BLaER1 (cell line): ENCODE measurements at regions not wholly inside any gene's neighbourhood (a gene's known extent, or its start where the extent isn't known, plus 50 kb on each side); places are given as distances from the start of the nearest gene placed in this dataset.

Experiments used
- H3K27ac ChIP-seq: shearing (Covaris generic); formaldehyde crosslinking; 2 replicates; pipeline ENCODE4 v1.8.1; 2022
- H3K27me3 ChIP-seq: shearing (Covaris generic); formaldehyde crosslinking; 2 replicates; pipeline ENCODE4 v1.8.1; 2022
- H3K36me3 ChIP-seq: shearing (Covaris generic); formaldehyde crosslinking; 2 replicates; pipeline ENCODE4 v1.8.1; 2022
- H3K4me1 ChIP-seq: shearing (Covaris generic); formaldehyde crosslinking; 2 replicates; pipeline ENCODE4 v1.8.1; 2022
- H3K4me2 ChIP-seq: shearing (Covaris generic); formaldehyde crosslinking; 2 replicates; pipeline ENCODE4 v1.8.1; 2022
- H3K4me3 ChIP-seq: shearing (Covaris generic); formaldehyde crosslinking; 2 replicates; pipeline ENCODE4 v1.8.1; 2022
- H3K9ac ChIP-seq: shearing (Covaris generic); formaldehyde crosslinking; 2 replicates; pipeline ENCODE4 v1.8.1; 2022
- H3K9me3 ChIP-seq: shearing (Covaris generic); formaldehyde crosslinking; 2 replicates; pipeline ENCODE4 v1.8.1; 2022
- H4K20me1 ChIP-seq: shearing (Covaris generic); formaldehyde crosslinking; 2 replicates; pipeline ENCODE4 v1.8.1; 2022
- Cebpa-rat ChIP-seq: shearing (Covaris generic); IDR thresholded peaks from 2 replicates; pipeline ENCODE4 v1.8.1; 2022

- Histone ChIP-seq H4K20me1 (no peaks in the 10 kb centered on the region), H3K9me3 (peaks cover 33% of the 10 kb centered on the region), H3K4me1 (peaks cover 51% of the 10 kb centered on the region), H3K4me3 (no peak overlapping the region), H3K9ac (no peak overlapping the region), H3K4me2 (peak overlapping the region; percentile 78), H3K27me3 (no peaks in the 10 kb centered on the region), H3K36me3 (no peaks in the 10 kb centered on the region), H3K27ac (peak overlapping the region; percentile 71)
- TF ChIP-seq Cebpa-rat = no peak
Observed at GRCh38 chr4:3852309-3852708, 86.1 kb downstream of the ADRA2C start.

DNA sequence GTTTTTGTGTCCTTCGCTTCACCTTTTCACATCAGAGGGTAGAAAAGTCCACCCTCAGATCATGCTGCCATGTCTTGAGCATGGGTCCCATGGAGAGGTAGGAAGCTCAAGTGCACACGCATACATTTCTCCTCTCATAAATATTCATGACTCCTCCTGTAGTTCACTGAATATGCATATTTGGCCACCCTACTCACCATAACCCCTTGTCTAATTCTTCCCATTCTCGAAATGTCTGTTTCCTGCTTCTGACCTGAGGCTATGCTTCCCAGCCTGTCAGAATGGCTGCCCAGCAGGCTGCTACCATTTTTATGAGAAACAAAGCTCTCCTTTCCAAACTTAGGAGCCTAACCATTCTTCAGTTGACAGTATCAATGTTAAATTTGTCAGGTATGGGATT lies 86.5 kb downstream of the ADRA2C start:
- no peak for TF ChIP-seq Cebpa-rat
- peaks cover 51% of the 10 kb centered on the region for H3K4me1 ChIP-seq
- H3K4me3 ChIP-seq = no peak overlapping the region
- H3K4me2 ChIP-seq = no peak overlapping the region
- no peak overlapping the region for H3K27ac ChIP-seq
- H3K9ac ChIP-seq = no peak overlapping the region
- peaks cover 29% of the 10 kb centered on the region for H3K9me3 ChIP-seq
- H3K27me3 ChIP-seq = no peaks in the 10 kb centered on the region
- no peaks in the 10 kb centered on the region for H3K36me3 ChIP-seq
- H4K20me1 ChIP-seq = no peaks in the 10 kb centered on the region

DNA sequence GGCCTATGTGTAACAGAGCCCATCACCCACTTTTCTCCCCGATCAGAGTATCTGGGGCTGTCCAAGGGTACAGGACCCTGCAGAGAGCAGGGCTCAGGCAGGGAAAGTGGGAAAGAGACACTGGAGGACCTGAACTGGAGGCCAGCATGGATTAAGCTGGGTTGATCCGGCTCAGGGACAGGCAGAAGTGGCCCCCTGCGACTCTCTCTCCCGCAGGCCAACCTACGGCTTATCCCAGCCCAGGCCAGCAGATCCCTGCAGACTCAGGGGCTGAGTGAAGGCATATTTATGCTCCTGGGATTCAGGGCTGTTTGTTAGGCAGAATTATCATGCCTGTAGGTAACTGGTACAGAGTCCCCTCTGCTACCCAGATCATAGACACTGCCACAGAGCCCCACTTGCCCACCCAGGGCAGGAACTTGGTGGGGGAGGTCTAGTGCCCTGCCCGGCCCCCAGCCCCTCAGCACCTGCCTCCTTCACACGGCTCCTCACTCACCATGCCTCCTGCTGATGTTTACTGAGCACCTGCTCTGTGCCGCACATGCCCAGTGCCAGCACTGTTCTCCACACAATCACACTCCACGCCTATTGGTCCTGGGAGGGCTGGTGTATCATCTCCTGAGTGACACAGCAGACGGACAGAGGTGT lies 87.3 kb downstream of the ADRA2C start:
- Histone ChIP-seq H3K9ac (no peak overlapping the region), H3K4me1 (peaks cover 51% of the 10 kb centered on the region), H4K20me1 (no peaks in the 10 kb centered on the region), H3K27ac (no peak overlapping the region), H3K36me3 (no peaks in the 10 kb centered on the region), H3K27me3 (no peaks in the 10 kb centered on the region), H3K4me3 (no peak overlapping the region), H3K9me3 (peaks cover 21% of the 10 kb centered on the region), H3K4me2 (peak overlapping the region; percentile 43; the same call in 1 of the 2 replicates)
- TF ChIP-seq Cebpa-rat = no peak

DNA sequence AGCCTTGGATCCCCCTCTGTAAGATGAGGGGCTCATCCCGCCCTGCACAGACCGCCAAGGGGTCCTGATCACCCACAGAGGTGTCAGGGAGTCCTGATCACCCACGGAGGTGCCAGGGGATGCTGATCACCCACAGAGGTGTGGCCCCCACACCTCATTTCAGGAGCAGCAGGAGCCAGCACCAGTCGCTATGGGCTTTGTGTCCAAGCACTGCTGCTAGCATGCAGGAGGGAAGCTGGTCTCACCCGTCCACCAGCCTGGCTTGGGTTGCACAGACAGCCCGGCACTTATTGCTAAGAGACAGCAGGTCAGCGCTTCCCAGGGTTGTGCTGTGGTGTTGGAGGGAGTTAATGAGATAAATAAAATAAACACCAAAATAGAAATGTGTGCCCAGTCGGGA lies 88.5 kb downstream of the ADRA2C start:
- peaks cover 9% of the 10 kb centered on the region for H3K9me3 ChIP-seq

GRCh38 chr4:3855646-3856045 lies 89.5 kb downstream of the ADRA2C start:
- H3K4me3 ChIP-seq = no peak overlapping the region
- peaks cover 42% of the 10 kb centered on the region for H3K4me1 ChIP-seq
- H3K27me3 ChIP-seq = no peaks in the 10 kb centered on the region
- no peak overlapping the region for H3K4me2 ChIP-seq
- no peaks in the 10 kb centered on the region for H3K36me3 ChIP-seq
- H3K9me3 ChIP-seq = no peaks in the 10 kb centered on the region
- H4K20me1 ChIP-seq = no peaks in the 10 kb centered on the region
- no peak overlapping the region for H3K27ac ChIP-seq
- no peak for TF ChIP-seq Cebpa-rat
- H3K9ac ChIP-seq = no peak overlapping the region

More for the DNA sequence above, 88.5 kb downstream of the ADRA2C start:
- no peak overlapping the region for H3K27ac ChIP-seq
- no peak overlapping the region for H3K9ac ChIP-seq
- no peak overlapping the region for H3K4me3 ChIP-seq
- H4K20me1 ChIP-seq = no peaks in the 10 kb centered on the region
- peaks cover 51% of the 10 kb centered on the region for H3K4me1 ChIP-seq
- peak overlapping the region; percentile 43; the same call in 1 of the 2 replicates for H3K4me2 ChIP-seq
- no peaks in the 10 kb centered on the region for H3K27me3 ChIP-seq
- TF ChIP-seq Cebpa-rat = no peak
- no peaks in the 10 kb centered on the region for H3K36me3 ChIP-seq

DNA sequence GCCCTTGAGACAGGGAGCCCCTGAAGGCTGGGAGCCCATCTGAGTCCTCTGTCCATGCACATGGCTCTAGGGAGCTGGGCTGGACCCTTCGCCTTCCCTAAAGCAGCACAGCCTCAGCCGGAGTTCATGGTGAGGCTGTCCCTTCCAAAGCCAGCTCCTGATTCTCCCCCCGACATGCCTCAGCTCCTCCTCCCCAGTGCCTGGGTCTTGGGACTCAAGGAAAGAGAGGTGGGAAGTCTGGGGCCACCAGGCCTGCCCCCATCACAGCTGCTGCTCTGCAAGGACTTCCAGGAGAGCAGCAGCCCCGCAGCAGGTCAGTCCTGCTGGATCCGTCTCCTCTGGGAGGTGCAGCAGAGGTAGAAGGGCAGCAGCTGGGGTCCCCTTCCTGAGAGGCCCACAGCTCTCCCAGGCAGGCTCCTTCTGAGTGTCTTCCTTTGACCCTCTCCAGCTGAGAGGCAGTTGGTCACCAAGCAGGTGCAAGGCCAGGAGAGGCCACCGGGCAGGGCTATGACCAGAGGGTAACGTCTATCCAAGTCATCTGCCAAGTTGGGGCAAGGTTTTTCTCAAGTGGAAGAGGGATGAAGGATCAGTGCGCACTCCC lies 90.5 kb downstream of the ADRA2C start:
- H3K9me3 ChIP-seq = no peaks in the 10 kb centered on the region
- no peak overlapping the region for H3K4me2 ChIP-seq
- H3K4me3 ChIP-seq = no peak overlapping the region
- H3K36me3 ChIP-seq = no peaks in the 10 kb centered on the region
- TF ChIP-seq Cebpa-rat = no peak
- H3K4me1 ChIP-seq = peaks cover 36% of the 10 kb centered on the region
- no peaks in the 10 kb centered on the region for H3K27me3 ChIP-seq
- H3K9ac ChIP-seq = no peak overlapping the region
- no peak overlapping the region for H3K27ac ChIP-seq
- H4K20me1 ChIP-seq = no peaks in the 10 kb centered on the region

DNA sequence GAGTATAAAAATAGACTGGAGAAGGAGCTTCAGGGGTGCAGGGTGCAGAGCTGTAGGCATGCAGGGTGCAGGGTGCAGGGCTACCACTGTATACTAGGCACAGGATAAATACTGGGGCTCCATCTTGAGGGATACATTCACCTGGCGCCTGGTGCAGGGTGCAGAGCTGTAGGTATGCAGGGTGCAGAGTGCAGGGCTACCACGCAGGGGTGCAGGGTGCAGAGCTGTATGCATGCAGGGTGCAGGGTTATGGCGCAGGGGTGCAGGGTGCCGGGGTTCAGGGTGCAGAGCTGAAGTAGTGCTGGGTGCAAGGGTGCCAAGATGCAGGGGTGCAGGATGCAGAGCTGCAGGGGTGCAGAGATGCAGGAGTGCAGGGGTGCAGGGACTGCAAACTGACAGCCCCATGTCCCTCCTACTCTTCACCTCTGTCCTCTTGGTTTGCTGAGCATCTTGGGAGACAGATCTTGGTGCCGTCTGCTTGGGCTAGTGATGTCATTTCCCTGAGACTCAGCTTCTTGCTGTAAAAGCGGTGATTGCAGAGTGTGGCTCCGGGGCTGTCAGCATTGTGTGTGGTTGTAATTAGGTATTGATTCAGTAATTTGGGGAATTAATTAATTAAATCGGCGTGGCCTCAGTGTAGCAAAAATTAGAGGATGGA lies 91.2 kb downstream of the ADRA2C start:
- Histone ChIP-seq H3K4me1 (peaks cover 36% of the 10 kb centered on the region), H3K27me3 (no peaks in the 10 kb centered on the region), H3K27ac (no peak overlapping the region), H3K9ac (no peak overlapping the region), H3K4me3 (no peak overlapping the region), H3K36me3 (no peaks in the 10 kb centered on the region), H3K9me3 (no peaks in the 10 kb centered on the region), H4K20me1 (no peaks in the 10 kb centered on the region), H3K4me2 (no peak overlapping the region)
- TF ChIP-seq Cebpa-rat = no peak

DNA sequence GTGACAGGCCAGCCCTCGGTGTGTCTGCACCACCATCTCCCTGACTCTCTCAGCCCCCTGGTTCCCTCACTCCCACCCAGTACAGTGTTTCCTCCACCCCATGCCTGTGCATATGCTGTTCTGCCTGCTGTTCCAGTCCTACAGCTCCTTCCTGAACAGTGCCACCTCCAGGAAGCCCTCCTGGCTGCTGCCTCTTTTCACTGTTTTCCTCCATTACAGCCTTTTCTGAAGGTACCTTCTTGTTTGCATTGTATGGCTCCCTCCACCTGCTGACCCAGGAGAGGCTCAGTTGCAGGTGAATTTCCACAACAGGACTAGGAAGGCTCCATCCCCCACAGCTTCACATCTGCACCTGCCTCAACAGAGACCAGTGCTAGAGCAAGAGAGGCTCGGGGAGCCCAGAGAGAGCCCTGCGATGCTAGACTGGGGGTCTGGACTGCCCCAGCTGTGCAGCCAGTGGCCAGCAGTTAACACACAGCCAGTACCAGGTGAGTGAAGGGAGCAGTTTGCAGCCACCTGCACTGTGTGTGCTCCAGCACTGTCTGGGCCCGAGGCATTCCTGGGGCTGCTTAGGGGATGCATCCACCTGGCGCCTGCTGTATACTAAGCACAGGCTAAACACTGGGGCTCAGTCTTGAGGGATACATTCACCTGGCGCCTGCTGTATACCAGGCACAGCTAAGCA lies 92.0 kb downstream of the ADRA2C start:
- no peak overlapping the region for H3K4me2 ChIP-seq
- no peak overlapping the region for H3K4me3 ChIP-seq
- H3K27ac ChIP-seq = no peak overlapping the region
- no peaks in the 10 kb centered on the region for H3K9me3 ChIP-seq
- no peaks in the 10 kb centered on the region for H3K27me3 ChIP-seq
- peaks cover 37% of the 10 kb centered on the region for H3K4me1 ChIP-seq
- no peaks in the 10 kb centered on the region for H3K36me3 ChIP-seq
- no peak for TF ChIP-seq Cebpa-rat
- H3K9ac ChIP-seq = no peak overlapping the region
- no peaks in the 10 kb centered on the region for H4K20me1 ChIP-seq

DNA sequence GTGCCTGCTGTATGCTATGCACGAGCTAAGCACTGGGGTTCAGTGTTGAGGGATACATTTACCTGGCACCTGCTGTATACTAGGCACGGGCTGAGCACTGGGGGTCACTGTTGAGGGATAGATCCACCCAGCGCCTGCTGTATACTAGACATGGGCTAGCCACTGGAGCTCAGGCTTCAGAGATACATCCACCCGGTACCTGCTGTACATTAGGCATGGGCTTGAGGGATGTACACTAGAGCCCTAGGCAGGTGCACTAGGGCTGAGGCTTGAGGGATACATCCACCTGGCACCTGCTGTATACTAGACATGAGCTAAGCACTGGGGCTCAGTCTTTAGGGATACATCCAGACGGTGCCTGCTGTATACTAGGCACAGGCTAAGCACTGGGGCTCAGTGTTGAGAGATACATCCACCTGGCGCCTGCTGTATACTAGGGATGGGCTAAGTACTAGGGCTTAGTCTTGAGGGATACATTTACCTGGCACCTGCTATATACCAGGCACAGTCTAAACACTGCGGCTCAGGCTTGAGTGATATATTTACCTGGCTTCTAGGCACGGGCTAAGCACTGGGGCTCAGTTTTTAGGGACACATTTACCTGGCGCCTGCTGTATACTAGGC lies 92.7 kb downstream of the ADRA2C start:
- no peaks in the 10 kb centered on the region for H3K27me3 ChIP-seq
- H3K4me1 ChIP-seq = peaks cover 35% of the 10 kb centered on the region

More for the DNA sequence above, 92.7 kb downstream of the ADRA2C start:
- no peak overlapping the region for H3K27ac ChIP-seq
- no peaks in the 10 kb centered on the region for H3K9me3 ChIP-seq
- TF ChIP-seq Cebpa-rat = no peak
- H3K4me2 ChIP-seq = no peak overlapping the region
- no peak overlapping the region for H3K9ac ChIP-seq
- H3K36me3 ChIP-seq = no peaks in the 10 kb centered on the region
- H3K4me3 ChIP-seq = no peak overlapping the region
- H4K20me1 ChIP-seq = no peaks in the 10 kb centered on the region
